ENCODE measurements at regions not wholly inside any gene's neighbourhood (a gene's known extent, or its start where the extent isn't known, plus 50 kb on each side); places are given as distances from the start of the nearest gene placed in this dataset.
A peak's percentile ranks its signal among the peaks of the same experiment; 100 is the strongest.

DNA sequence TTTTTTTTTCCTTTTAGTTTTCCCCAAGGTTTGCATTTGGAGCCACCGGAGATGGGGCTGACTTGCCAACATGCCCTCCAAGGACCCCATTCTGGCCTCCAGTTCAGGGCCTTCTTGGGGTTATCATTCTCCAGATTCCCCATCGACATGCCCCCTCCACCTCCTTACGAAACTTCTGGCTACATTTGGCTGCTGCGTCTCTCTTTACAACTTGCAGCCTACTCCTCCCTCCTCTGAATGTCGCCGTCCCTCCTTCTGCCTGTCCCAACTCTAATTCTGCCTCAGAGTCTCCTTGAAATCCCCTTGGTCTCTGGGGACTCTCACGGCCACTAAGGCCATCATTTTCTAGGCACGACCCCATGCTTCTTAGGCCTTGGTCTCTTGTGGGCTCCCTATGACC lies 72.2 kb upstream of the PODXL start:
- WGBS (ENCODE audit: low lambda C conversion rate), result 91% methylated on average over 8 of the region's 8 CpGs
- TF ChIP-seq, protein P1, sequence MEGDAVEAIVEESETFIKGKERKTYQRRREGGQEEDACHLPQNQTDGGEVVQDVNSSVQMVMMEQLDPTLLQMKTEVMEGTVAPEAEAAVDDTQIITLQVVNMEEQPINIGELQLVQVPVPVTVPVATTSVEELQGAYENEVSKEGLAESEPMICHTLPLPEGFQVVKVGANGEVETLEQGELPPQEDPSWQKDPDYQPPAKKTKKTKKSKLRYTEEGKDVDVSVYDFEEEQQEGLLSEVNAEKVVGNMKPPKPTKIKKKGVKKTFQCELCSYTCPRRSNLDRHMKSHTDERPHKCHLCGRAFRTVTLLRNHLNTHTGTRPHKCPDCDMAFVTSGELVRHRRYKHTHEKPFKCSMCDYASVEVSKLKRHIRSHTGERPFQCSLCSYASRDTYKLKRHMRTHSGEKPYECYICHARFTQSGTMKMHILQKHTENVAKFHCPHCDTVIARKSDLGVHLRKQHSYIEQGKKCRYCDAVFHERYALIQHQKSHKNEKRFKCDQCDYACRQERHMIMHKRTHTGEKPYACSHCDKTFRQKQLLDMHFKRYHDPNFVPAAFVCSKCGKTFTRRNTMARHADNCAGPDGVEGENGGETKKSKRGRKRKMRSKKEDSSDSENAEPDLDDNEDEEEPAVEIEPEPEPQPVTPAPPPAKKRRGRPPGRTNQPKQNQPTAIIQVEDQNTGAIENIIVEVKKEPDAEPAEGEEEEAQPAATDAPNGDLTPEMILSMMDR (IDR thresholded peaks at IDR 0.05), result no peak
- TF ChIP-seq, protein P2, sequence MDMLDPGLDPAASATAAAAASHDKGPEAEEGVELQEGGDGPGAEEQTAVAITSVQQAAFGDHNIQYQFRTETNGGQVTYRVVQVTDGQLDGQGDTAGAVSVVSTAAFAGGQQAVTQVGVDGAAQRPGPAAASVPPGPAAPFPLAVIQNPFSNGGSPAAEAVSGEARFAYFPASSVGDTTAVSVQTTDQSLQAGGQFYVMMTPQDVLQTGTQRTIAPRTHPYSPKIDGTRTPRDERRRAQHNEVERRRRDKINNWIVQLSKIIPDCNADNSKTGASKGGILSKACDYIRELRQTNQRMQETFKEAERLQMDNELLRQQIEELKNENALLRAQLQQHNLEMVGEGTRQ (IDR thresholded peaks at IDR 0.05; ENCODE audit: borderline replicate concordance, low read depth, low read length), result no peak
- TF ChIP-seq TCF12 (IDR thresholded peaks at IDR 0.05), result no peak
- TF ChIP-seq JUND (IDR thresholded peaks at IDR 0.05), result no peak
- TF ChIP-seq YY1 (IDR thresholded peaks at IDR 0.05; ENCODE audit: low read depth), result no peak
- TF ChIP-seq POLR2AphosphoS5 (IDR thresholded peaks at IDR 0.05; ENCODE audit: low read depth, low read length), result no peak
- TF ChIP-seq RCOR1 (IDR thresholded peaks at IDR 0.05; ENCODE audit: low read length), result no peak
- TF ChIP-seq, protein P3, sequence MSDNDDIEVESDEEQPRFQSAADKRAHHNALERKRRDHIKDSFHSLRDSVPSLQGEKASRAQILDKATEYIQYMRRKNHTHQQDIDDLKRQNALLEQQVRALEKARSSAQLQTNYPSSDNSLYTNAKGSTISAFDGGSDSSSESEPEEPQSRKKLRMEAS (IDR thresholded peaks at IDR 0.05; ENCODE audit: low read depth), result no peak
- TF ChIP-seq, protein P4, sequence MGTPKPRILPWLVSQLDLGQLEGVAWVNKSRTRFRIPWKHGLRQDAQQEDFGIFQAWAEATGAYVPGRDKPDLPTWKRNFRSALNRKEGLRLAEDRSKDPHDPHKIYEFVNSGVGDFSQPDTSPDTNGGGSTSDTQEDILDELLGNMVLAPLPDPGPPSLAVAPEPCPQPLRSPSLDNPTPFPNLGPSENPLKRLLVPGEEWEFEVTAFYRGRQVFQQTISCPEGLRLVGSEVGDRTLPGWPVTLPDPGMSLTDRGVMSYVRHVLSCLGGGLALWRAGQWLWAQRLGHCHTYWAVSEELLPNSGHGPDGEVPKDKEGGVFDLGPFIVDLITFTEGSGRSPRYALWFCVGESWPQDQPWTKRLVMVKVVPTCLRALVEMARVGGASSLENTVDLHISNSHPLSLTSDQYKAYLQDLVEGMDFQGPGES (IDR thresholded peaks at IDR 0.05; ENCODE audit: low read depth, low read length), result no peak
- TF ChIP-seq, protein P5, sequence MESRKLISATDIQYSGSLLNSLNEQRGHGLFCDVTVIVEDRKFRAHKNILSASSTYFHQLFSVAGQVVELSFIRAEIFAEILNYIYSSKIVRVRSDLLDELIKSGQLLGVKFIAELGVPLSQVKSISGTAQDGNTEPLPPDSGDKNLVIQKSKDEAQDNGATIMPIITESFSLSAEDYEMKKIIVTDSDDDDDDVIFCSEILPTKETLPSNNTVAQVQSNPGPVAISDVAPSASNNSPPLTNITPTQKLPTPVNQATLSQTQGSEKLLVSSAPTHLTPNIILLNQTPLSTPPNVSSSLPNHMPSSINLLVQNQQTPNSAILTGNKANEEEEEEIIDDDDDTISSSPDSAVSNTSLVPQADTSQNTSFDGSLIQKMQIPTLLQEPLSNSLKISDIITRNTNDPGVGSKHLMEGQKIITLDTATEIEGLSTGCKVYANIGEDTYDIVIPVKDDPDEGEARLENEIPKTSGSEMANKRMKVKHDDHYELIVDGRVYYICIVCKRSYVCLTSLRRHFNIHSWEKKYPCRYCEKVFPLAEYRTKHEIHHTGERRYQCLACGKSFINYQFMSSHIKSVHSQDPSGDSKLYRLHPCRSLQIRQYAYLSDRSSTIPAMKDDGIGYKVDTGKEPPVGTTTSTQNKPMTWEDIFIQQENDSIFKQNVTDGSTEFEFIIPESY (IDR thresholded peaks at IDR 0.05; ENCODE audit: borderline replicate concordance, low read depth), result no peak
- TF ChIP-seq GABPA (IDR thresholded peaks at IDR 0.05; ENCODE audit: low read depth), result no peak
- TF ChIP-seq TAF1 (IDR thresholded peaks at IDR 0.05; ENCODE audit: borderline replicate concordance, low read depth, low read length), result no peak
- TF ChIP-seq, protein P6, sequence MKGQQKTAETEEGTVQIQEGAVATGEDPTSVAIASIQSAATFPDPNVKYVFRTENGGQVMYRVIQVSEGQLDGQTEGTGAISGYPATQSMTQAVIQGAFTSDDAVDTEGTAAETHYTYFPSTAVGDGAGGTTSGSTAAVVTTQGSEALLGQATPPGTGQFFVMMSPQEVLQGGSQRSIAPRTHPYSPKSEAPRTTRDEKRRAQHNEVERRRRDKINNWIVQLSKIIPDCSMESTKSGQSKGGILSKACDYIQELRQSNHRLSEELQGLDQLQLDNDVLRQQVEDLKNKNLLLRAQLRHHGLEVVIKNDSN (IDR thresholded peaks at IDR 0.05; ENCODE audit: borderline replicate concordance, low read depth), result no peak
- TF ChIP-seq, protein P7, sequence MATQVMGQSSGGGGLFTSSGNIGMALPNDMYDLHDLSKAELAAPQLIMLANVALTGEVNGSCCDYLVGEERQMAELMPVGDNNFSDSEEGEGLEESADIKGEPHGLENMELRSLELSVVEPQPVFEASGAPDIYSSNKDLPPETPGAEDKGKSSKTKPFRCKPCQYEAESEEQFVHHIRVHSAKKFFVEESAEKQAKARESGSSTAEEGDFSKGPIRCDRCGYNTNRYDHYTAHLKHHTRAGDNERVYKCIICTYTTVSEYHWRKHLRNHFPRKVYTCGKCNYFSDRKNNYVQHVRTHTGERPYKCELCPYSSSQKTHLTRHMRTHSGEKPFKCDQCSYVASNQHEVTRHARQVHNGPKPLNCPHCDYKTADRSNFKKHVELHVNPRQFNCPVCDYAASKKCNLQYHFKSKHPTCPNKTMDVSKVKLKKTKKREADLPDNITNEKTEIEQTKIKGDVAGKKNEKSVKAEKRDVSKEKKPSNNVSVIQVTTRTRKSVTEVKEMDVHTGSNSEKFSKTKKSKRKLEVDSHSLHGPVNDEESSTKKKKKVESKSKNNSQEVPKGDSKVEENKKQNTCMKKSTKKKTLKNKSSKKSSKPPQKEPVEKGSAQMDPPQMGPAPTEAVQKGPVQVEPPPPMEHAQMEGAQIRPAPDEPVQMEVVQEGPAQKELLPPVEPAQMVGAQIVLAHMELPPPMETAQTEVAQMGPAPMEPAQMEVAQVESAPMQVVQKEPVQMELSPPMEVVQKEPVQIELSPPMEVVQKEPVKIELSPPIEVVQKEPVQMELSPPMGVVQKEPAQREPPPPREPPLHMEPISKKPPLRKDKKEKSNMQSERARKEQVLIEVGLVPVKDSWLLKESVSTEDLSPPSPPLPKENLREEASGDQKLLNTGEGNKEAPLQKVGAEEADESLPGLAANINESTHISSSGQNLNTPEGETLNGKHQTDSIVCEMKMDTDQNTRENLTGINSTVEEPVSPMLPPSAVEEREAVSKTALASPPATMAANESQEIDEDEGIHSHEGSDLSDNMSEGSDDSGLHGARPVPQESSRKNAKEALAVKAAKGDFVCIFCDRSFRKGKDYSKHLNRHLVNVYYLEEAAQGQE (IDR thresholded peaks at IDR 0.05; ENCODE audit: low read depth, low read length), result no peak
- no peak for TF ChIP-seq MXI1 (IDR thresholded peaks at IDR 0.05; ENCODE audit: low read depth, low read length)
- no peak for TF ChIP-seq SMC3 (IDR thresholded peaks at IDR 0.05; ENCODE audit: low read depth, low read length)
- no peak for TF ChIP-seq NRF1 (IDR thresholded peaks at IDR 0.05; ENCODE audit: low read depth, low read length)
- TF ChIP-seq NFIC (IDR thresholded peaks at IDR 0.05; ENCODE audit: borderline replicate concordance), result no peak
- no peak overlapping the region for H2AFZ ChIP-seq (ENCODE audit: low read depth)
- H3K4me3 ChIP-seq (ENCODE audit: low read depth in 2 of 2, low read length in 1 of 2), result no peak overlapping the region
- H3K4me1 ChIP-seq (ENCODE audit: control insufficient read depth in 1 of 2, insufficient read depth in 2 of 2, low read depth in 1 of 2, low read length in 1 of 2), result peaks cover 18 to 55% of the 10 kb centered on the region in 2 experiments; a peak in 3 of 4 replicates
- H3F3A ChIP-seq (replicated peaks; ENCODE audit: insufficient read depth), result peaks cover 48% of the 10 kb centered on the region
- no peaks in the 10 kb centered on the region for H4K20me1 ChIP-seq (ENCODE audit: insufficient read depth)
- H3K27me3 ChIP-seq (ENCODE audit: insufficient read depth), result no peaks in the 10 kb centered on the region
- H3K9me2 ChIP-seq, result no peaks in the 10 kb centered on the region
- ChIA-PET POLR2A (no interaction called here), CTCF (interaction anchor here (0.6 to 3.3 kb wide), 3 partner anchors 26 to 1601 kb away, joined by 3 to 17 read pairs (median 13); no protein-coding TSS in a partner anchor)
- no peak for DNase-seq
- peak overlapping the region in 1 of 2 experiments; percentile 93; a peak in 2 of 4 replicates for H3K27ac ChIP-seq (ENCODE audit: low read depth in 2 of 2, low read length in 1 of 2)
- H3K4me2 ChIP-seq, result peak overlapping the region; percentile 46
- peaks cover 19% of the 10 kb centered on the region for H3K79me2 ChIP-seq (ENCODE audit: insufficient read depth)
- H3K36me3 ChIP-seq (replicated peaks in 1 of 2; ENCODE audit: control insufficient read depth in 1 of 2, insufficient read depth in 2 of 2, low read length in 1 of 2), result no peaks in the 10 kb centered on the region
- H3K9ac ChIP-seq, result peak overlapping the region; percentile 40; the same call in 1 of the 2 replicates
- no peaks in the 10 kb centered on the region for H3K9me3 ChIP-seq

Data from SK-N-SH (cell line).